Fibroblast of lung (primary cell): ENCODE measurements at regions not wholly inside any gene's neighbourhood (a gene's known extent, or its start where the extent isn't known, plus 50 kb on each side); places are given as distances from the start of the nearest gene placed in this dataset.

Experiments used
- CTCF ChIP-seq, 2 donors: IDR thresholded peaks in 1 of 2; conservative IDR thresholded peaks in 1 of 2; 1 replicate in 1 of 2; 2 replicates in 1 of 2; pipeline ENCODE4 v1.5.1; 2011 to 2012; ENCODE audit warnings: low read length in 2 of 2, control low read depth in 1 of 2, inconsistent platforms in 1 of 2, low read depth in 1 of 2, mild to moderate bottlenecking in 1 of 2
- EZH2 ChIP-seq: IDR thresholded peaks from 2 replicates; pipeline ENCODE4 v1.5.1; 2012; ENCODE audit warnings: low read length, control low read depth, mild to moderate bottlenecking; ENCODE audit errors: missing control alignments

GRCh38 chr22:48306785-48307510 is 1520.7 kb downstream of the BRD1 start:
- no peak for TF ChIP-seq CTCF (conservative IDR thresholded peaks at IDR 0.05 in 1 of 2, IDR thresholded peaks at IDR 0.05 in 1 of 2; ENCODE audit: low read depth in 1 of 2, low read length in 2 of 2)
- TF ChIP-seq EZH2 = no peak
